CD4-positive, alpha-beta T cell (primary cell): ENCODE measurements at regions not wholly inside any gene's neighbourhood (a gene's known extent, or its start where the extent isn't known, plus 50 kb on each side); places are given as distances from the start of the nearest gene placed in this dataset.
"Not testable (repeated sequence)": the region's sequence is repeated elsewhere in the genome, so short reads cannot be mapped to it uniquely, and the experiment has no call there.

Experiments
- ATAC-seq: fragments of 200-7000 bp; cut with Tn5 transposase; one replicate; pipeline ENCODE4 v1.10.0; 2022; ENCODE audit warnings: mild to moderate bottlenecking; ENCODE audit not compliant: poor library complexity
- CTCF ChIA-PET: fragments of 350-600 bp; sonication (Branson Sonifier 250); formaldehyde crosslinking; loops from one replicate; lab custom pipeline; 2021; ENCODE audit warnings: antibody characterized with exemption, inconsistent platforms; lab: Charles Lee
- POLR2A ChIA-PET: fragments of 350-600 bp; sonication (Branson Sonifier 250); formaldehyde crosslinking; loops from one replicate; lab custom pipeline; 2021; ENCODE audit warnings: antibody characterized with exemption, inconsistent platforms; lab: Charles Lee
- DNase-seq, 14 experiments: peaks; one replicate each; pipeline ENCODE4 v3.0.0-alpha.2; 2013 to 2020; ENCODE audit warnings: mixed read lengths in 2 of 14
- H3K27ac ChIP-seq, 2 donors: one replicate each; pipeline versions ENCODE4 v1.5.1 to v1.7.0; 2013; ENCODE audit warnings: low read length in 2 of 2, low read depth in 1 of 2, mild to moderate bottlenecking in 1 of 2
- H3K27me3 ChIP-seq, 2 experiments: 1 replicate in 1 of 2; 2 replicates in 1 of 2; pipeline versions ENCODE4 v1.6.1 to v1.7.0; 2013; ENCODE audit warnings: low read length in 2 of 2, control low read depth in 1 of 2, mild to moderate bottlenecking in 1 of 2, moderate library complexity in 1 of 2; ENCODE audit not compliant: insufficient read depth in 2 of 2, control insufficient read depth in 1 of 2
- H3K36me3 ChIP-seq: one replicate; pipeline ENCODE4 v1.6.1; 2013; ENCODE audit warnings: low read length, control low read depth; ENCODE audit not compliant: insufficient read depth
- H3K4me1 ChIP-seq: one replicate; pipeline ENCODE4 v1.6.1; 2013; ENCODE audit warnings: low read length, control low read depth; ENCODE audit not compliant: insufficient read depth
- H3K4me3 ChIP-seq: one replicate; pipeline ENCODE4 v1.5.1; 2013; ENCODE audit warnings: mild to moderate bottlenecking, low read length, moderate library complexity
- H3K9me3 ChIP-seq, 2 experiments: 1 replicate in 1 of 2; 2 replicates in 1 of 2; pipeline versions ENCODE4 v1.6.1 to v1.7.0; 2013; ENCODE audit warnings: low read length in 2 of 2, mild to moderate bottlenecking in 2 of 2, control low read depth in 1 of 2, moderate library complexity in 1 of 2; ENCODE audit not compliant: control insufficient read depth in 1 of 2, insufficient read depth in 1 of 2
- H3K27ac Mint-ChIP-seq: one replicate; pipeline ENCODE4 v1.8.0; 2020; ENCODE audit warnings: mixed read lengths
- H3K27me3 Mint-ChIP-seq: one replicate; pipeline ENCODE4 v1.8.0; 2021; ENCODE audit warnings: mixed read lengths
- H3K36me3 Mint-ChIP-seq: one replicate; pipeline ENCODE4 v1.8.0; 2021; ENCODE audit warnings: low read depth, mixed read lengths
- H3K4me1 Mint-ChIP-seq: one replicate; pipeline ENCODE4 v1.8.0; 2021; ENCODE audit warnings: low read depth, mixed read lengths
- H3K4me3 Mint-ChIP-seq: one replicate; pipeline ENCODE4 v1.8.0; 2020; ENCODE audit warnings: mild to moderate bottlenecking, mixed read lengths
- H3K9me3 Mint-ChIP-seq: one replicate; pipeline ENCODE4 v1.8.0; 2020; ENCODE audit warnings: mixed read lengths
- intact Hi-C, 2 experiments: fragments of 100-400 bp; cut with DNase I in 1 of 2; cut with micrococcal nuclease in 1 of 2; formaldehyde crosslinking; loops; one replicate each; pipeline versions ENCODE4 v1.15.1 to v1.9.0; 2023 to 2025; cut with DNase I, micrococcal nuclease
- TF ChIP-seq, protein P1 (sequence below): fragments of 200-600 bp; IDR thresholded peaks from one replicate; pipeline ENCODE4 v1.8.0; 2022; ENCODE audit warnings: antibody characterized with exemption, mild to moderate bottlenecking

- no peak overlapping the region for H3K4me3 Mint-ChIP-seq
- no peaks in the 10 kb centered on the region for H3K27me3 Mint-ChIP-seq
- no peaks in the 10 kb centered on the region for H3K36me3 Mint-ChIP-seq
- DNase-seq (no peak), ATAC-seq (no peak)
- no peak overlapping the region for H3K27ac Mint-ChIP-seq
- intact Hi-C loops = no loop called here
- no peaks in the 10 kb centered on the region for H3K9me3 ChIP-seq
- POLR2A ChIA-PET = no interaction called here
- H3K27ac ChIP-seq = no peak overlapping the region
- H3K4me3 ChIP-seq = no peak overlapping the region
- CTCF ChIA-PET = interaction anchor here (0.7 kb wide), 1 partner anchor 557 kb away, joined by 3 read pairs; no protein-coding TSS in a partner anchor
- no peaks in the 10 kb centered on the region for H3K36me3 ChIP-seq
- no peaks in the 10 kb centered on the region for H3K4me1 Mint-ChIP-seq
- no peaks in the 10 kb centered on the region for H3K27me3 ChIP-seq
- no peaks in the 10 kb centered on the region for H3K9me3 Mint-ChIP-seq
- TF ChIP-seq, protein P1, sequence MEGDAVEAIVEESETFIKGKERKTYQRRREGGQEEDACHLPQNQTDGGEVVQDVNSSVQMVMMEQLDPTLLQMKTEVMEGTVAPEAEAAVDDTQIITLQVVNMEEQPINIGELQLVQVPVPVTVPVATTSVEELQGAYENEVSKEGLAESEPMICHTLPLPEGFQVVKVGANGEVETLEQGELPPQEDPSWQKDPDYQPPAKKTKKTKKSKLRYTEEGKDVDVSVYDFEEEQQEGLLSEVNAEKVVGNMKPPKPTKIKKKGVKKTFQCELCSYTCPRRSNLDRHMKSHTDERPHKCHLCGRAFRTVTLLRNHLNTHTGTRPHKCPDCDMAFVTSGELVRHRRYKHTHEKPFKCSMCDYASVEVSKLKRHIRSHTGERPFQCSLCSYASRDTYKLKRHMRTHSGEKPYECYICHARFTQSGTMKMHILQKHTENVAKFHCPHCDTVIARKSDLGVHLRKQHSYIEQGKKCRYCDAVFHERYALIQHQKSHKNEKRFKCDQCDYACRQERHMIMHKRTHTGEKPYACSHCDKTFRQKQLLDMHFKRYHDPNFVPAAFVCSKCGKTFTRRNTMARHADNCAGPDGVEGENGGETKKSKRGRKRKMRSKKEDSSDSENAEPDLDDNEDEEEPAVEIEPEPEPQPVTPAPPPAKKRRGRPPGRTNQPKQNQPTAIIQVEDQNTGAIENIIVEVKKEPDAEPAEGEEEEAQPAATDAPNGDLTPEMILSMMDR = no peak
- no peaks in the 10 kb centered on the region for H3K4me1 ChIP-seq
Observed at GRCh38 chr22:41034706-41035105, 57.7 kb upstream of the EP300 start.

GRCh38 chr22:41036924-41037323, 55.5 kb upstream of the EP300 start:
- no peaks in the 10 kb centered on the region for H3K9me3 ChIP-seq
- Mint-ChIP-seq H3K4me1 (no peaks in the 10 kb centered on the region), H3K36me3 (no peaks in the 10 kb centered on the region), H3K4me3 (no peak overlapping the region), H3K9me3 (no peaks in the 10 kb centered on the region), H3K27ac (no peak overlapping the region), H3K27me3 (no peaks in the 10 kb centered on the region)
- no peaks in the 10 kb centered on the region for H3K4me1 ChIP-seq
- ATAC-seq (no peak), DNase-seq (no peak)
- no peaks in the 10 kb centered on the region for H3K27me3 ChIP-seq
- ChIA-PET POLR2A (no interaction called here), CTCF (no interaction called here)
- H3K36me3 ChIP-seq = no peaks in the 10 kb centered on the region
- no peak overlapping the region for H3K4me3 ChIP-seq
- TF ChIP-seq, protein P1 = no peak
- intact Hi-C loops = no loop called here
- H3K27ac ChIP-seq = no peak overlapping the region

- DNase-seq (no peak), ATAC-seq (no peak)
- Histone ChIP-seq H3K4me3 (no peak overlapping the region), H3K9me3 (no peaks in the 10 kb centered on the region), H3K27ac (no peak overlapping the region), H3K4me1 (no peaks in the 10 kb centered on the region), H3K27me3 (no peaks in the 10 kb centered on the region), H3K36me3 (no peaks in the 10 kb centered on the region)
- CTCF ChIA-PET = no interaction called here
- no peak overlapping the region for H3K27ac Mint-ChIP-seq
- TF ChIP-seq, protein P1 = no peak
- no peaks in the 10 kb centered on the region for H3K9me3 Mint-ChIP-seq
- H3K4me3 Mint-ChIP-seq = no peak overlapping the region
- no peaks in the 10 kb centered on the region for H3K27me3 Mint-ChIP-seq
- POLR2A ChIA-PET = no interaction called here
- H3K36me3 Mint-ChIP-seq = no peaks in the 10 kb centered on the region
- H3K4me1 Mint-ChIP-seq = no peaks in the 10 kb centered on the region
- intact Hi-C loops = no loop called here
Observed at GRCh38 chr22:41038732-41039131, 53.7 kb upstream of the EP300 start.

GRCh38 chr22:41039641-41040040, 52.8 kb upstream of the EP300 start:
- H3K27ac ChIP-seq, DNase-seq, intact Hi-C loops, CTCF ChIA-PET, ATAC-seq, H3K9me3 Mint-ChIP-seq, H3K4me1 Mint-ChIP-seq, H3K27me3 Mint-ChIP-seq, POLR2A ChIA-PET, H3K9me3 ChIP-seq, H3K4me3 ChIP-seq, H3K36me3 Mint-ChIP-seq, H3K36me3 ChIP-seq, H3K4me3 Mint-ChIP-seq, H3K27me3 ChIP-seq, H3K27ac Mint-ChIP-seq, H3K4me1 ChIP-seq: not testable (repeated sequence)
